Left lung (tissue), 4 donors: ENCODE measurements at regions not wholly inside any gene's neighbourhood (a gene's known extent, or its start where the extent isn't known, plus 50 kb on each side); places are given as distances from the start of the nearest gene placed in this dataset.

ENCODE experiments used
- ATAC-seq: fragments of 200-7000 bp; cut with Tn5 transposase; one replicate; pipeline ENCODE4 v1.9.1; 2020; ENCODE audit warnings: moderate library complexity
- DNase-seq, 4 donors: peaks; one replicate each; pipeline ENCODE4 v3.0.0-alpha.2; 2013 to 2020
- H3K27ac ChIP-seq, 2 donors: fragments of 200-600 bp; sonication (generic) in 1 of 2; one replicate each; pipeline versions ENCODE4 v1.5.0 to v1.8.0; 2020 to 2021
- H3K27me3 ChIP-seq, 2 donors: fragments of 200-600 bp; sonication (generic) in 1 of 2; one replicate each; pipeline versions ENCODE4 v1.5.0 to v1.8.0; 2020 to 2021
- H3K36me3 ChIP-seq, 2 donors: fragments of 200-600 bp; sonication (generic) in 1 of 2; one replicate each; pipeline versions ENCODE4 v1.5.0 to v1.8.0; 2020 to 2021
- H3K4me1 ChIP-seq, 2 donors: fragments of 200-600 bp; one replicate each; pipeline ENCODE4 v1.8.0; 2021
- H3K4me3 ChIP-seq, 2 donors: fragments of 200-600 bp; sonication (generic) in 1 of 2; one replicate each; pipeline versions ENCODE4 v1.5.0 to v1.8.0; 2020 to 2021; ENCODE audit warnings: mild to moderate bottlenecking in 1 of 2
- H3K9me3 ChIP-seq, 2 donors: fragments of 200-600 bp; sonication (generic) in 1 of 2; one replicate each; pipeline versions ENCODE4 v1.5.0 to v1.8.0; 2020 to 2021
- CTCF ChIP-seq, 2 donors: fragments of 200-600 bp; sonication (generic) in 1 of 2; IDR thresholded peaks; one replicate each; pipeline versions ENCODE4 v1.5.0 to v1.8.0; 2021; ENCODE audit warnings: antibody characterized with exemption in 2 of 2
- intact Hi-C, 2 donors: fragments of 100-400 bp; cut with DNase I; formaldehyde crosslinking; loops; one replicate each; pipeline versions ENCODE4 v1.11.2 to v1.14.2; 2022
- donor health status: DM: no; HTN: yes; CAD: no.
- donor health status: DM: no; HTN: no; CAD: no.

DNA sequence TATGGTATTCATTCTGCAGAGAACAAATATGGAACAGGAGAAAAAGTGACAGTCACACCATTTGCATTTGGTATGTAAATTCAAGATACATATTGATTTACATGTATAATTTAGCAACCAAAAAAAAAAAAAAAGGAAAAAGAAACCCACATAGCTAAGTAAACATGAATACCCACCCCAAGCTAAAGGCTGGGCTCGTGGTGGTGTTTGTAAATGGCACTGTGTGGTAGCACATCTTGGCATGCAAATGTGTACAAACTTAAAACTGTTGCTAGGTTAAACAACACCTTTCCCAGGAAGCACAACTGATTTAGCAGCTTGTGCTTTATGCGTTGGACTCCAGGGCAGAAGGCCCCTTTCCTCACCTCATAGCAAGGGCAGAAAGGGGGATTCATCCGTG is 481.1 kb upstream of the CELF4 start:
- no peaks in the 10 kb centered on the region for H3K36me3 ChIP-seq
- ATAC-seq (no peak), DNase-seq (no peak)
- H3K27me3 ChIP-seq = no peaks in the 10 kb centered on the region
- H3K9me3 ChIP-seq = no peaks in the 10 kb centered on the region
- no peak for TF ChIP-seq CTCF (IDR thresholded peaks at IDR 0.05)
- no peak overlapping the region for H3K27ac ChIP-seq
- no peaks in the 10 kb centered on the region for H3K4me1 ChIP-seq
- intact Hi-C loops = no loop called here
- H3K4me3 ChIP-seq = no peak overlapping the region

DNA sequence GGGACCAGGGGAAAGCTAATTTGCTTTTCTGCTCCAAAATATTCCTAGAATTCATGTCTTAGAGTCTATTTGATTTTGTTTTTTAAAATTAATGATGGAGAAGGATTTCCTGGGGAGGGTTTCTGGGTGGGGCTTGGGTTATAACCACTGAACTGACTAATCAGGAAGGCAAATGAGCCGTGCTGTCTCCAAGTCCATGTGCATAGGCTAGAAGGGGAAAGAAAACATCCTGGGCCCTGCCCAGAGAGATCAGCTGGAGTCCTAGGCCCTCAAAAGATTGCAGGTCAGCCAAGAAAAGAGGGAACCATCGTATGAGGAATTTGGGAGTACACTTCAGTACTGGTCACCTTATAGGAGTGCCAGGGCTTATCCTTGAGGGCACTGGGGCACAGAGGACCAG is 480.2 kb upstream of the CELF4 start:
- ATAC-seq (no peak), DNase-seq (no peak)
- intact Hi-C loops = no loop called here
- no peaks in the 10 kb centered on the region for H3K4me1 ChIP-seq
- no peak overlapping the region for H3K4me3 ChIP-seq
- no peaks in the 10 kb centered on the region for H3K27me3 ChIP-seq
- H3K9me3 ChIP-seq = no peaks in the 10 kb centered on the region
- H3K36me3 ChIP-seq = no peaks in the 10 kb centered on the region
- no peak for TF ChIP-seq CTCF (IDR thresholded peaks at IDR 0.05)
- H3K27ac ChIP-seq = no peak overlapping the region

DNA sequence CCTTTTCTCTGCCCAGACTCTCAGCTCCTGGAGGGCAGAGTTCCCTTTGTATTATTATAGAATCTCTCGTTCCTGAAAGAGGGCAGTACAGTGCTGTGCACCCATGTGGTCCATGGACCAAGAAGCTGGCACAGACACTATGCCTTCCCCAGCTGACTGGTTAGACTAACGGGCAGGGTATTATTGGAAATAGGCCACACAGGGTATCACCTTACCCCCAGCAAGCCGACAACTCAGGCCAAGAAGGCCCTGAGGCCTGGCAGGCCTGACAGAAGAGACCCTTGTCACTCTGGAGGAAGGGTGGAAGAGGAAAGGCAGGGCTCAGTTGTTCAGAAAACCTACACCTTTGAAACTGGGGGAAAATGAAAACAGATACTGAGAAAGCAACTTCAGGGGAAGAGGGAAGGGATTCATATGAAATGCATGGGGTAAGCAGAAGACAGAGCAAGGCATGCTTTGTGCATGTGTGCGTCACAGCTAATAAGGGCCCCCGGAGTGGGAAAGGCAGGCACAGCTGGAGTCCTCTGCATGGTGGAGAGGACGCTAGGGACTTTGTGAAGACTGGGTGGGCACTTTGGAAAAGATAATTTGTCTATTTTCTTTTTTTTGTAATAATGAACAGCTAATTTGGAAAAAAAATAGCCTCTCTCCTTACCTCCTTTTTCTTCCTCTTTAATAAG is 476.8 kb upstream of the CELF4 start:
- no peaks in the 10 kb centered on the region for H3K36me3 ChIP-seq
- no peaks in the 10 kb centered on the region for H3K9me3 ChIP-seq
- no peak overlapping the region for H3K4me3 ChIP-seq
- H3K27me3 ChIP-seq = no peaks in the 10 kb centered on the region
- DNase-seq (no peak), ATAC-seq (no peak)
- no peak overlapping the region for H3K27ac ChIP-seq
- H3K4me1 ChIP-seq = no peaks in the 10 kb centered on the region
- TF ChIP-seq CTCF (IDR thresholded peaks at IDR 0.05) = no peak
- intact Hi-C loops = no loop called here

DNA sequence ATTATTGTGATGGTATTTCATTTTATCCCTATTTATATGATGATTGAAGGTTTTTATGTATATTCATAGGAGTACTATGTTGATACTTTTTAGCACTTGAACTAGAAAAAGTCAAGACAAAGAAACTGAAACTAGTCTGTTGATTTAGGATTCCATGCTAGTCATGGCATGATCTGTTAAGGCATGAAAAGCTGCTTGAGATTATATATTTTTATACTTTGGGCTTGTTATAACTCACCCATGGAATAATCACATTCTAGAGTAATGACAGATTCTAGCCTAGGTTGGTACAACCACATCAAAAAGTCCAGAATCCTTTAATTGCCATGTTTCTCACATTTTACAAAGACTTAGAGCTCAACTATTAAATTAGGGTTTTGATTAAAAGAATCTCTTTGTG is 472.6 kb upstream of the CELF4 start:
- ATAC-seq = no peak
- no peak overlapping the region for H3K27ac ChIP-seq
- H3K36me3 ChIP-seq = no peaks in the 10 kb centered on the region
- no peak for TF ChIP-seq CTCF (IDR thresholded peaks at IDR 0.05)
- H3K4me1 ChIP-seq = no peaks in the 10 kb centered on the region
- intact Hi-C loops = no loop called here
- H3K27me3 ChIP-seq = no peaks in the 10 kb centered on the region
- no peak overlapping the region for H3K4me3 ChIP-seq
- no peak for DNase-seq
- H3K9me3 ChIP-seq = no peaks in the 10 kb centered on the region

DNA sequence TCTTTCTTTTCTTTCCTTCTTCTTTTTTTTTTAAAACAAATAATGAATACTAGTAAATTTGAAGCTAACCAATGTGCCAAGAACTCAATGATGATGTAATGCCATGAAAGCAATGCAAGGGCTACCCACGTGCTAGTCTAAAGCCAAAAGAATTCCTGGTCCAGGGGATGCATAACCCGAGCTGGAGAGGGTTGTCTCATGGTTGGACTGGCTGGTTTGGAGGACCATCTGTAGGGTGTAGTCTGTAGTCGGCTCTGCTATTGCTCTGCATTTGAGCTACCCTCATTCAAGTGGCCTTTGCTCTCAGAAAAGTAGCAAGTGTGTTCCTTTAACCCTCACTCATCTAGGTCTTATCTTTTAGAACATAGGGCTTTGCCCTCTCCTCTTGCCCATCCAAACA is 469.6 kb upstream of the CELF4 start:
- Histone ChIP-seq H3K4me1 (no peaks in the 10 kb centered on the region), H3K27me3 (no peaks in the 10 kb centered on the region), H3K36me3 (no peaks in the 10 kb centered on the region), H3K4me3 (no peak overlapping the region), H3K9me3 (no peaks in the 10 kb centered on the region), H3K27ac (no peak overlapping the region)
- ATAC-seq = no peak
- intact Hi-C loops = no loop called here
- DNase-seq = no peak
- TF ChIP-seq CTCF (IDR thresholded peaks at IDR 0.05) = no peak
